Kidney epithelial cell (primary cell): ENCODE measurements at regions not wholly inside any gene's neighbourhood (a gene's known extent, or its start where the extent isn't known, plus 50 kb on each side); places are given as distances from the start of the nearest gene placed in this dataset.

Source experiments
- DNase-seq: peaks from one replicate; pipeline ENCODE4 v3.0.0-alpha.2; 2010; ENCODE audit warnings: low read depth
- H3K27me3 ChIP-seq: 2 replicates; pipeline ENCODE4 v1.6.0; 2011; ENCODE audit warnings: low read length; ENCODE audit not compliant: control insufficient read depth, insufficient read depth
- H3K36me3 ChIP-seq: 2 replicates; pipeline ENCODE4 v1.5.1; 2011; ENCODE audit warnings: low read length; ENCODE audit not compliant: control insufficient read depth, insufficient read depth
- H3K4me3 ChIP-seq: 2 replicates; pipeline ENCODE4 v1.5.1; 2011; ENCODE audit warnings: low read depth, mild to moderate bottlenecking, control low read depth, low read length
- TF ChIP-seq, protein P1 (sequence below): IDR thresholded peaks from 2 replicates; pipeline ENCODE4 v1.5.1; 2011; ENCODE audit warnings: mild to moderate bottlenecking, moderate library complexity, low read length, control low read depth, inconsistent platforms; ENCODE audit not compliant: insufficient read depth, poor library complexity, severe bottlenecking

DNA sequence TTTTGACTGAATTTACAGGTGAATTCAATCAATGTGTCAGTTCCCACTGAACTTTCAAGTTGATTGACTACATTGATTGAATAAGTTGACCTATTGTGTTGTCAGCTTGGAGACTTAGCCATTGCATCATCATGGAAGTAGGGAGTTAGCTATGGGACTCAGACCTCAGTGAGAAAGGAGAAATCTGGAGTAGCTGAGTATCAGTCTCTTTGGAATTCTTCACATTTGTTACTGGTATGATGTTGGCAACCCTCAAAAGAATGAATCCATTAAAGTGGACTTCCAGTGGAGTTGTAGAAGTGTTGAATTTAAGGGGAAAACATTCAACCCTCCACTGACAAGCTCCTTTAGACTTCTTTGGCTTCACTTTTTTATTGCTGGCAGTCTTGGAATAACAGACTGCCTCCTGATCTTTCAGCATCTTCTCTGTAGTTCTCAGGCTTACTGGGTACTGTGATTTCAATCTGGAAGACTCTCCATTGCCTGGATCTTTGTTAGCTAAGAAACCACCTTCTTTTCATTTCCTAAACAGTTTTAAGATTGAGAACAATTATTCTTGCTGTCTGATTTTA is 160.3 kb upstream of the NRP1 start:
- TF ChIP-seq, protein P1, sequence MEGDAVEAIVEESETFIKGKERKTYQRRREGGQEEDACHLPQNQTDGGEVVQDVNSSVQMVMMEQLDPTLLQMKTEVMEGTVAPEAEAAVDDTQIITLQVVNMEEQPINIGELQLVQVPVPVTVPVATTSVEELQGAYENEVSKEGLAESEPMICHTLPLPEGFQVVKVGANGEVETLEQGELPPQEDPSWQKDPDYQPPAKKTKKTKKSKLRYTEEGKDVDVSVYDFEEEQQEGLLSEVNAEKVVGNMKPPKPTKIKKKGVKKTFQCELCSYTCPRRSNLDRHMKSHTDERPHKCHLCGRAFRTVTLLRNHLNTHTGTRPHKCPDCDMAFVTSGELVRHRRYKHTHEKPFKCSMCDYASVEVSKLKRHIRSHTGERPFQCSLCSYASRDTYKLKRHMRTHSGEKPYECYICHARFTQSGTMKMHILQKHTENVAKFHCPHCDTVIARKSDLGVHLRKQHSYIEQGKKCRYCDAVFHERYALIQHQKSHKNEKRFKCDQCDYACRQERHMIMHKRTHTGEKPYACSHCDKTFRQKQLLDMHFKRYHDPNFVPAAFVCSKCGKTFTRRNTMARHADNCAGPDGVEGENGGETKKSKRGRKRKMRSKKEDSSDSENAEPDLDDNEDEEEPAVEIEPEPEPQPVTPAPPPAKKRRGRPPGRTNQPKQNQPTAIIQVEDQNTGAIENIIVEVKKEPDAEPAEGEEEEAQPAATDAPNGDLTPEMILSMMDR = no peak
- Histone ChIP-seq H3K4me3 (no peak overlapping the region), H3K27me3 (no peaks in the 10 kb centered on the region), H3K36me3 (no peaks in the 10 kb centered on the region)
- no peak for DNase-seq

DNA sequence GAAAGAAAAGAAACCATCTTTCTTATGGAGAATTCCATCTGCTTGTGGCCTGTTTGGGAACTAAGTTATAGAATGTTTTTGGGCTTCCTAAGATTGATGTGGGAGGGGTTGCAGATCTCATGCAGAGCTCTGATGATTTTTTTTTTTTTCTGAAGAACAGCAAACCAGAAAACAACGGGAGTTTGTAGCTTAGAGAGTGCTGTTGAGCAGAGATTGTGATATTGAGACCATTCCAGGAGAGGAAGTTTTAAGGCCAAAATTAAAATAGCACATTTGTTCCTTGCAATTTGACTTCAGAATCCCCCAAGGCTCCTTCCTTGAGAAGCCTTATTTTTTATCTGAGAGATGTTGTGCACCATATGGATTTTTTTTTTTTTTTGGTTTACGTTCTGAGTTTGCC is 159.5 kb upstream of the NRP1 start:
- H3K4me3 ChIP-seq = no peak overlapping the region
- no peaks in the 10 kb centered on the region for H3K36me3 ChIP-seq
- DNase-seq = no peak
- TF ChIP-seq, protein P1 = no peak
- H3K27me3 ChIP-seq = no peaks in the 10 kb centered on the region

DNA sequence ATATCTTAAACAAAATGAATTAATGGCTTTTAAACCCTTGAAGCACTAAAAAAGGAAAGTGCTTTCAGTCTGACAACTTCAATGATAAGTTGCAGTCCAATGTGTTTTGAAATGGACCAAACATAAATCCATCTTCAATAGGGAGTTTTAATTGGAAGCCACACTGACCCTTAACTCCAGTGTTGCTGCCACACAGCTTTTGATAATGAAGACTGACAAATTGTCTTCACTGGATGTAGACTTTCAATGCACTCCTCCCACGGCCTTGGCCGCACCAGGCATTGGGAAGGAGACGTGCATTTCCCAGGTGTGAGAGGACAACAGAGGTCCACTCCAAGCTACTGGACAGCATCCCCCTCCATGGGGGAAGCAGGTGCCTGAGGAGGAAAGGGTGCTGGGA is 159.0 kb upstream of the NRP1 start:
- H3K36me3 ChIP-seq = no peaks in the 10 kb centered on the region
- no peak overlapping the region for H3K4me3 ChIP-seq
- TF ChIP-seq, protein P1 = no peak
- H3K27me3 ChIP-seq = no peaks in the 10 kb centered on the region
- no peak for DNase-seq

DNA sequence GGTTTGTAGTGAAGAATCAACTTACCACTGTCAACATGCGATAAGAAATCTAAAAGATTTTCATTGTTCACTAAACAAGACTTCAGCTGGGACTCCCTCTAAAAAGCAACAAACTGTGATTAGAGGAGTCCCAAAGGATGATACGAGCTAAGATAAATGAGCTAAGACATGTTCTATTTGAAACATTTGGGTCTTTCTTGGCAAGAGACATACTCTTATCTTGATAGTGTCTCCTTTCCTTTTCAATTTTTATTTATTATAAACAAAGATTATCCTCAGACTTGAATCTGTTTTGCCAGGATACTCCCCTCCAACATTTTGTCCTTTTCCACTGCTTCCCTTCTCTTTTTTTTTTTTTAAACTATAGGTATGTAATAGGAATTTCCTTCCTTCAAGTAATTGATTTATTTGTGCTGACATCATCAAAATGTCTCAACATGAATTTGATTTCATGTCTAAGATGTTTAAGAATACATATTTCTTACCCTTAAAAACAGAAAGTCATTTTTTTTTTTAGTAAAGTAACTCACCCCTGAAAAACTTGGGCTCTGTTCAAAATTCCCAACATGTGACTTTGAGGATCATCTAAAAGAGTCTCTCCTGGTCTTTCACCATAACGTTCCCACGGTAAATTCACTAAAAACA is 158.4 kb upstream of the NRP1 start:
- Histone ChIP-seq H3K4me3 (no peak overlapping the region), H3K27me3 (no peaks in the 10 kb centered on the region), H3K36me3 (no peaks in the 10 kb centered on the region)
- TF ChIP-seq, protein P1 = no peak
- DNase-seq = no peak

DNA sequence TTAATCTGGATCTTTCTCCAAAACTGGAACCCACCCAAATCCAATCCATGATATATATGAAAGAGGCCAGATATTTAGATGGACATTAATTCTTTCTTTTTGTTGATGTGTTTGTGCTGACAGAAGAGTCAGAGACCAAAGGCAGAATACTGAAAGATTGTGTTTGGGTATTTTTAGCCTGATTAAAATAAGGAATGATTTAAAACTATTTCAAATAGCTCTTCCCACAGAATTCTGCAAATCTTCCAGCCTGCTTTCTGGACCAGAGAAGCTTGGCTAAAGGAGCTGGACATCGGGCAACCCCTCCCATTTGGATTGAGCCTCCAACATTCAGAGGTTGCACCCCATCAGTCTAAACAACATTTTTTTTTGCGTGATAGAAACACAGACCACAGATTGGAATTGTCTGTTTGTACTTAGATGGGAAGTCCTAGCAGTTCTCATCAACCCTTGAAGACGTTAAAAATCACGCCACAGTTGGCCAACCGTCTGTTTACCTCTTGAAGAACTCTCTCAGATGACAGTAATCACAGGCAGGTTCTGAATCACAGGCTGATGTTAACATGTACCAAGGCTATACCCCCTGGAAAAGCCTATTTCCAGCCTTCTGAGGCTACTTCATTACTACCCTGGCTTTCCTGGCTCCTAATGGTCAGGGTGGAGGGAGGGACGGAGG is 155.2 kb upstream of the NRP1 start:
- no peaks in the 10 kb centered on the region for H3K27me3 ChIP-seq
- no peaks in the 10 kb centered on the region for H3K36me3 ChIP-seq
- DNase-seq = no peak
- H3K4me3 ChIP-seq = no peak overlapping the region
- TF ChIP-seq, protein P1 = no peak
